HEK293 (cell line): ENCODE measurements at regions not wholly inside any gene's neighbourhood (a gene's known extent, or its start where the extent isn't known, plus 50 kb on each side); places are given as distances from the start of the nearest gene placed in this dataset.

Source experiments
- CTCF ChIA-PET: fragments of 350-600 bp; formaldehyde crosslinking; extraction: SDS; loops from one replicate; lab custom pipeline; 2021; ENCODE audit warnings: antibody characterized with exemption; lab: Yijun Ruan, JAX
- POLR2A ChIA-PET: fragments of 300-600 bp; formaldehyde crosslinking; extraction: SDS; loops from one replicate; lab custom pipeline; 2020; ENCODE audit warnings: antibody characterized with exemption, inconsistent platforms; lab: Yijun Ruan, JAX
- H3K27ac ChIP-seq: fragments of 200-500 bp; sonication (Bioruptor generic); 2 replicates; pipeline ENCODE4 v1.5.1; 2014; ENCODE audit warnings: low read depth, low read length, control low read depth, inconsistent platforms; ENCODE audit errors: extremely low read depth
- H3K36me3 ChIP-seq, 2 experiments: fragments of 200-500 bp in 1 of 2; sonication (Bioruptor generic) in 1 of 2; 1 replicate in 1 of 2; 2 replicates in 1 of 2; pipeline ENCODE4 v1.5.1; 2014 to 2017; ENCODE audit warnings: inconsistent platforms in 2 of 2, low read length in 2 of 2; ENCODE audit not compliant: control insufficient read depth in 2 of 2, insufficient read depth in 1 of 2
- H3K4me1 ChIP-seq: fragments of 200-500 bp; sonication (Bioruptor generic); 2 replicates; pipeline ENCODE4 v1.5.1; 2014; ENCODE audit warnings: mild to moderate bottlenecking, low read length, inconsistent platforms; ENCODE audit not compliant: control insufficient read depth, insufficient read depth
- H3K4me3 ChIP-seq: 2 replicates; pipeline ENCODE4 v1.5.1; 2011; ENCODE audit warnings: low read depth, mild to moderate bottlenecking, control low read depth, low read length, moderate library complexity
- H3K9me3 ChIP-seq: fragments of 200-500 bp; sonication (Bioruptor generic); 2 replicates; pipeline ENCODE4 v1.5.1; 2014; ENCODE audit warnings: low read depth, low read length, inconsistent platforms; ENCODE audit not compliant: control insufficient read depth, insufficient read depth
- IKZF3 ChIP-seq: fragments of 450-650 bp; IDR thresholded peaks from 2 replicates; pipeline ENCODE4 v1.5.0; 2018; ENCODE audit warnings: missing biosample characterization, mild to moderate bottlenecking, missing genetic modification characterization, moderate library complexity
- ZNF2 ChIP-seq: fragments of 450-650 bp; formaldehyde crosslinking; IDR thresholded peaks from 2 replicates; pipeline ENCODE4 v1.5.1; 2016; ENCODE audit warnings: missing biosample characterization, missing genetic modification characterization
- ZNF221 ChIP-seq: fragments of 450-650 bp; formaldehyde crosslinking; IDR thresholded peaks from 2 replicates; pipeline ENCODE4 v1.5.1; 2017; ENCODE audit warnings: missing biosample characterization, missing genetic modification characterization, borderline replicate concordance
- ZNF398 ChIP-seq: fragments of 450-650 bp; formaldehyde crosslinking; IDR thresholded peaks from 2 replicates; pipeline ENCODE4 v1.5.1; 2017; ENCODE audit warnings: missing biosample characterization, missing genetic modification characterization
- ZNF416 ChIP-seq: fragments of 450-650 bp; formaldehyde crosslinking; IDR thresholded peaks from 2 replicates; pipeline ENCODE4 v1.5.1; 2016; ENCODE audit warnings: missing biosample characterization, missing genetic modification characterization
- ZNF521 ChIP-seq: fragments of 450-650 bp; formaldehyde crosslinking; IDR thresholded peaks from 2 replicates; pipeline ENCODE4 v1.5.1; 2017; ENCODE audit warnings: missing biosample characterization, mild to moderate bottlenecking, missing genetic modification characterization
- ZNF544 ChIP-seq: fragments of 450-650 bp; formaldehyde crosslinking; IDR thresholded peaks from 2 replicates; pipeline ENCODE4 v1.5.0; 2017; ENCODE audit warnings: missing biosample characterization, missing genetic modification characterization
- ZNF639 ChIP-seq: fragments of 450-650 bp; formaldehyde crosslinking; IDR thresholded peaks from 2 replicates; pipeline ENCODE4 v1.5.1; 2016; ENCODE audit warnings: missing biosample characterization, missing genetic modification characterization
- ZNF664 ChIP-seq: fragments of 450-650 bp; formaldehyde crosslinking; IDR thresholded peaks from 2 replicates; pipeline ENCODE4 v1.5.1; 2016; ENCODE audit warnings: missing biosample characterization, missing genetic modification characterization
- TF ChIP-seq, protein P1 (sequence below): fragments of 450-650 bp; formaldehyde crosslinking; IDR thresholded peaks from 2 replicates; pipeline ENCODE4 v1.5.1; 2016; ENCODE audit warnings: missing biosample characterization, missing genetic modification characterization

DNA sequence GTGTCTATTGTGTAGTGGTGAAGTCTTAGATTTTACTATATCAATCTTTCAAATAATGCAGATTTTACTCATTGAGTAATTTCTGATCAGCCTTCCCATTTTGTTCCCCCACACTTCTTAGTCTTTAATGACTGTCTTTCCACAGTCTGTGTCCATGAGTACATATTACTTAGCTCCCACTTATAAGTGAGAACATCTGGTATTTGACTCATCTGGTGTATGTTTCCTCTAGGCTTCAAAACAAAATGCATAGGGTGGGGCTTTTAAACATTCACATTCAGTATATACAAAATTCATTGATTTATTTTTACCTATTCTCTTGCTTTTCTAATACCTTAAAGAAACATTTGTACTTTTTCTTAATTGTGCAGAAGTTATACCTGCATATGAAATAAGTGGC, 513.0 kb downstream of the MTRR start (continued):
- TF ChIP-seq ZNF221: no peak
- TF ChIP-seq, all 188 proteins: peak for 0

DNA sequence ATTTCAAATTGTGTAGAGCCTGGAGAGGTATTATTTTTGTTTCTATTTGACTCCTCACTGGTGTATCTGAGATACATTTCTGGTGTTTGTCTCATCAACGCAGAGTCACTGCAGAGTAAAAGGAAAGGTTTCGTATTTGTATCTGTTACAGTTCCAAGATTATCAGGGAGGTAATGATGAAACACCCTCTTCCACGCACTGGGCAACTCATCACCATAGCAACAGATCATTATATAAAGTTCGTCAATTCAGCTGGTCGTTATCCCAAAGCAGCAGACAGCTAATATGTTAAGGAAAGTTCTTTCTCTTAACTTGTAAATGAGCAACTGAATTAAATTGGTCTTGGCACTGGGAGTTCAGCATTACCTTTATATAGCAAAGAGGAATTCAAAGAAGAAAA, 513.5 kb downstream of the MTRR start:
- no peak overlapping the region for H3K4me3 ChIP-seq
- H3K27ac ChIP-seq: no peak overlapping the region
- no peak for TF ChIP-seq ZNF416 (tag by site-specific recombination)
- POLR2A ChIA-PET: no interaction called here
- CTCF ChIA-PET: no interaction called here
- H3K36me3 ChIP-seq: no peaks in the 10 kb centered on the region
- no peaks in the 10 kb centered on the region for H3K9me3 ChIP-seq
- no peaks in the 10 kb centered on the region for H3K4me1 ChIP-seq

DNA sequence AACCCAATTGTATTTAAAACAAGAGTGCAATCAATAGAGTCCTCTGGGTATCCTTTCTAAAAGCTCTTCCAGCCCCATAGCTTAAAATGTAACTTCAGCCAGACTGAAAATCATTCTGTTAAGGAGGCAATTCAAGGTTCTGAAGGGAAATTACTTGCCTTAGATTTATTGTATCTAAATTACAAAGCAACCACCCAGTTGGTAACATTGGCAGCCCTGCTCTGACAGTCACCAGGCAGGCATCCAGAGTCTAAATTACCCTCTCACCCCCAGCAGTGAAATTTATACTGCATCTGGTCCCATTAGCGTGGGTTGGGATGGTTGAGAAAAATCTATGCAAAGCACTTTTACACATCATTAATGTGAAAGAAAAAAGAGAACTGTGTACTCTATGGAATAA, 514.7 kb downstream of the MTRR start:
- no peak overlapping the region for H3K27ac ChIP-seq
- no peaks in the 10 kb centered on the region for H3K36me3 ChIP-seq
- no peak overlapping the region for H3K4me3 ChIP-seq
- no peaks in the 10 kb centered on the region for H3K4me1 ChIP-seq
- CTCF ChIA-PET: interaction anchor here (0.6 kb wide), 1 partner anchor 199 kb away, joined by 3 read pairs; no protein-coding TSS in a partner anchor
- POLR2A ChIA-PET: no interaction called here
- no peak for TF ChIP-seq ZNF544 (tag by site-specific recombination)
- H3K9me3 ChIP-seq: no peaks in the 10 kb centered on the region

- Histone ChIP-seq H3K9me3 (no peaks in the 10 kb centered on the region), H3K4me1 (no peaks in the 10 kb centered on the region), H3K27ac (no peak overlapping the region), H3K4me3 (no peak overlapping the region), H3K36me3 (no peaks in the 10 kb centered on the region)
- ChIA-PET POLR2A (no interaction called here), CTCF (no interaction called here)
- TF ChIP-seq IKZF3 (tag by site-specific recombination): no peak
- TF ChIP-seq ZNF398: no peak
- TF ChIP-seq ZNF521 (tag by site-specific recombination): no peak
- TF ChIP-seq ZNF639 (tag by site-specific recombination): no peak
- TF ChIP-seq ZNF664 (tag by site-specific recombination): no peak
These were observed 517.9 kb downstream of the MTRR start for GRCh38 chr5:8386719-8387288.

DNA sequence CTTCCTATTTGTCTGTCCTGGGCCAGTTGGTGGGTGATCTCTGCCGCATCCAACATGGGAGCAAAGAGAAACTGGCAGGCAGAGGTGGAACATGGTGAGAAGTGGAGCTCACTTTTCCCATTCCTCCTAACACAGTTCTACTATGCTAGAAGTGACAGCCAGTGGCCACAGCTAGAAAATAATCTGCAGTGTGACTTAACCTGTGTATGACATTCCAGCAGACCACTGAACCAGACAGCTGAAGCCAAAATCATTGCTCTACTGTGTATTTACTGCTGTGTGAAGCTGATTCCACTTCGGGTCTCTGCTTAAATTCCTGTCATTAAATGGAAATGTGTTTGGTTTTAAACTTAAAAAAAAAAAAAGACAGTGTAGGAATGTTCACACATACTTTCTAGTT, 523.0 kb downstream of the MTRR start:
- no peak for TF ChIP-seq ZNF2 (tag by site-specific recombination)
- TF ChIP-seq, protein P1, sequence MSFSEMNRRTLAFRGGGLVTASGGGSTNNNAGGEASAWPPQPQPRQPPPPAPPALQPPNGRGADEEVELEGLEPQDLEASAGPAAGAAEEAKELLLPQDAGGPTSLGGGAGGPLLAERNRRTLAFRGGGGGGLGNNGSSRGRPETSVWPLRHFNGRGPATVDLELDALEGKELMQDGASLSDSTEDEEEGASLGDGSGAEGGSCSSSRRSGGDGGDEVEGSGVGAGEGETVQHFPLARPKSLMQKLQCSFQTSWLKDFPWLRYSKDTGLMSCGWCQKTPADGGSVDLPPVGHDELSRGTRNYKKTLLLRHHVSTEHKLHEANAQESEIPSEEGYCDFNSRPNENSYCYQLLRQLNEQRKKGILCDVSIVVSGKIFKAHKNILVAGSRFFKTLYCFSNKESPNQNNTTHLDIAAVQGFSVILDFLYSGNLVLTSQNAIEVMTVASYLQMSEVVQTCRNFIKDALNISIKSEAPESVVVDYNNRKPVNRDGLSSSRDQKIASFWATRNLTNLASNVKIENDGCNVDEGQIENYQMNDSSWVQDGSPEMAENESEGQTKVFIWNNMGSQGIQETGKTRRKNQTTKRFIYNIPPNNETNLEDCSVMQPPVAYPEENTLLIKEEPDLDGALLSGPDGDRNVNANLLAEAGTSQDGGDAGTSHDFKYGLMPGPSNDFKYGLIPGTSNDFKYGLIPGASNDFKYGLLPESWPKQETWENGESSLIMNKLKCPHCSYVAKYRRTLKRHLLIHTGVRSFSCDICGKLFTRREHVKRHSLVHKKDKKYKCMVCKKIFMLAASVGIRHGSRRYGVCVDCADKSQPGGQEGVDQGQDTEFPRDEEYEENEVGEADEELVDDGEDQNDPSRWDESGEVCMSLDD (tag by site-specific recombination): no peak
- POLR2A ChIA-PET: no interaction called here
- CTCF ChIA-PET: interaction anchor here (0.7 kb wide), 1 partner anchor 815 kb away, joined by 4 read pairs; no protein-coding TSS in a partner anchor

More for the DNA sequence above, 523.0 kb downstream of the MTRR start:
- Histone ChIP-seq H3K4me1 (no peaks in the 10 kb centered on the region), H3K9me3 (no peaks in the 10 kb centered on the region), H3K36me3 (no peaks in the 10 kb centered on the region), H3K27ac (no peak overlapping the region), H3K4me3 (no peak overlapping the region)
